Vagina (tissue), 2 donors: ENCODE measurements at regions not wholly inside any gene's neighbourhood (a gene's known extent, or its start where the extent isn't known, plus 50 kb on each side); places are given as distances from the start of the nearest gene placed in this dataset.

Experiments
- CTCF ChIP-seq, 3 experiments: fragments of 450-650 bp in 2 of 3; fragments of 200-600 bp in 1 of 3; sonication (generic) in 1 of 3; IDR thresholded peaks; one replicate each; pipeline ENCODE4 v1.5.1; 2017 to 2019; ENCODE audit warnings: antibody characterized with exemption in 3 of 3, mild to moderate bottlenecking in 2 of 3, moderate library complexity in 2 of 3
- POLR2A ChIP-seq, 2 donors: fragments of 450-650 bp; IDR thresholded peaks; one replicate each; pipeline ENCODE4 v1.6.1; 2017; ENCODE audit warnings: antibody characterized with exemption in 2 of 2, mild to moderate bottlenecking in 2 of 2, moderate library complexity in 2 of 2

- TF ChIP-seq POLR2A (IDR thresholded peaks at IDR 0.05) (no peak), CTCF (IDR thresholded peaks at IDR 0.05) (no peak)
Observed at GRCh38 chr3:29189328-29189727, 91.5 kb upstream of the RBMS3 start.
